ENCODE measurements at regions not wholly inside any gene's neighbourhood (a gene's known extent, or its start where the extent isn't known, plus 50 kb on each side); places are given as distances from the start of the nearest gene placed in this dataset.

GRCh38 chr14:61621444-61621843, 73.9 kb upstream of the HIF1A start:
- Mint-ChIP-seq H3K9me3 (no peaks in the 10 kb centered on the region), H3K36me3 (ENCODE audit: low read depth) (no peaks in the 10 kb centered on the region), H3K27ac (no peak overlapping the region), H3K4me1 (peaks cover 21% of the 10 kb centered on the region), H3K27me3 (ENCODE audit: low read depth, poor library complexity) (peaks cover 11% of the 10 kb centered on the region), H3K4me3 (no peak overlapping the region)
- no peak for TF ChIP-seq CTCF (IDR thresholded peaks at IDR 0.05)
- DNase-seq = no peak

GRCh38 chr14:61622051-61622450, 73.3 kb upstream of the HIF1A start:
- Mint-ChIP-seq H3K27me3 (ENCODE audit: low read depth, poor library complexity) (peaks cover 11% of the 10 kb centered on the region), H3K27ac (no peak overlapping the region), H3K4me1 (peaks cover 21% of the 10 kb centered on the region), H3K9me3 (no peaks in the 10 kb centered on the region), H3K36me3 (ENCODE audit: low read depth) (no peaks in the 10 kb centered on the region), H3K4me3 (no peak overlapping the region)
- no peak for TF ChIP-seq CTCF (IDR thresholded peaks at IDR 0.05)
- DNase-seq = no peak

- Mint-ChIP-seq H3K4me1 (peaks cover 16% of the 10 kb centered on the region), H3K27me3 (ENCODE audit: low read depth, poor library complexity) (peaks cover 8% of the 10 kb centered on the region), H3K36me3 (ENCODE audit: low read depth) (no peaks in the 10 kb centered on the region), H3K9me3 (no peaks in the 10 kb centered on the region), H3K27ac (no peak overlapping the region), H3K4me3 (no peak overlapping the region)
- no peak for DNase-seq
- TF ChIP-seq CTCF (IDR thresholded peaks at IDR 0.05) = no peak
Observed at GRCh38 chr14:61623927-61624326, 71.4 kb upstream of the HIF1A start.

- Mint-ChIP-seq H3K36me3 (ENCODE audit: low read depth) (no peaks in the 10 kb centered on the region), H3K27me3 (ENCODE audit: low read depth, poor library complexity) (peaks cover 10% of the 10 kb centered on the region), H3K4me3 (no peak overlapping the region), H3K9me3 (no peaks in the 10 kb centered on the region), H3K27ac (no peak overlapping the region), H3K4me1 (peaks cover 12% of the 10 kb centered on the region)
- no peak for DNase-seq
- no peak for TF ChIP-seq CTCF (IDR thresholded peaks at IDR 0.05)
Observed at GRCh38 chr14:61625165-61625564, 70.1 kb upstream of the HIF1A start.

GRCh38 chr14:61627612-61628011, 67.7 kb upstream of the HIF1A start:
- no peak for TF ChIP-seq CTCF (IDR thresholded peaks at IDR 0.05)
- peaks cover 19% of the 10 kb centered on the region for H3K4me1 Mint-ChIP-seq
- no peak for DNase-seq
- H3K9me3 Mint-ChIP-seq = no peaks in the 10 kb centered on the region
- peaks cover 10% of the 10 kb centered on the region for H3K27me3 Mint-ChIP-seq (ENCODE audit: low read depth, poor library complexity)
- H3K36me3 Mint-ChIP-seq (ENCODE audit: low read depth) = no peaks in the 10 kb centered on the region
- H3K4me3 Mint-ChIP-seq = no peak overlapping the region
- no peak overlapping the region for H3K27ac Mint-ChIP-seq

GRCh38 chr14:61628016-61628725, 67.1 kb upstream of the HIF1A start:
- Mint-ChIP-seq H3K4me1 (peaks cover 19% of the 10 kb centered on the region), H3K36me3 (ENCODE audit: low read depth) (no peaks in the 10 kb centered on the region), H3K4me3 (no peak overlapping the region), H3K9me3 (no peaks in the 10 kb centered on the region), H3K27ac (no peak overlapping the region), H3K27me3 (ENCODE audit: low read depth, poor library complexity) (peaks cover 10% of the 10 kb centered on the region)
- TF ChIP-seq CTCF (IDR thresholded peaks at IDR 0.05) = no peak
- DNase-seq = no peak

Measured in nephron progenitor cell (in vitro differentiated cells).